A549 (cell line): ENCODE measurements at regions not wholly inside any gene's neighbourhood (a gene's known extent, or its start where the extent isn't known, plus 50 kb on each side); places are given as distances from the start of the nearest gene placed in this dataset.

Experiments
- ATAC-seq, 2 experiments: fragments of 200-7000 bp in 1 of 2; fragments of >200 bp in 1 of 2; cut with Nextera tagmentation in 1 of 2; cut with Tn5 transposase in 1 of 2; 3 replicates each; pipeline versions ENCODE4 v1.8.0 to v1.9.1; 2018 to 2020; ENCODE audit warnings: mild to moderate bottlenecking in 1 of 2, moderate library complexity in 1 of 2
- CTCF ChIA-PET: fragments of 300-600 bp; sonication (Branson Sonifier 250); formaldehyde crosslinking; extraction: SDS; loops from one replicate; lab custom pipeline; 2021; ENCODE audit warnings: antibody characterized with exemption, inconsistent platforms; lab: Yijun Ruan, JAX
- POLR2A ChIA-PET: fragments of 350-600 bp; formaldehyde crosslinking; extraction: SDS; loops from one replicate; lab custom pipeline; 2021; ENCODE audit warnings: antibody characterized with exemption, inconsistent platforms; lab: Yijun Ruan, JAX
- DNase-seq, 2 experiments: peaks; one replicate each; pipeline versions ENCODE4 v3.0.0 to v3.0.0-alpha.2; 2011 to 2016; ENCODE audit warnings: low read depth in 1 of 2, low spot score in 1 of 2
- FAIRE-seq: peaks from 2 replicates; lab custom pipeline; 2011; peaks lifted over from hg19 to GRCh38; lab: Jason Lieb, UNC
- H3K27ac ChIP-seq, 2 experiments: fragments of >200 bp; sonication (Bioruptor Twin); formaldehyde crosslinking; 3 replicates each; pipeline ENCODE4 v1.5.1; 2016 to 2017
- H3K4me1 ChIP-seq: fragments of >200 bp; sonication (Bioruptor Twin); formaldehyde crosslinking; 3 replicates; pipeline ENCODE4 v1.6.1; 2016
- H3K4me2 ChIP-seq: fragments of >200 bp; sonication (Bioruptor Twin); formaldehyde crosslinking; 3 replicates; pipeline ENCODE4 v1.6.1; 2016
- H3K4me3 ChIP-seq: fragments of >200 bp; sonication (Bioruptor Twin); formaldehyde crosslinking; 3 replicates; pipeline ENCODE4 v1.5.1; 2016
- H3K9me3 ChIP-seq: fragments of >200 bp; sonication (Bioruptor Twin); formaldehyde crosslinking; 3 replicates; pipeline ENCODE4 v1.6.1; 2016
- ATOH8 ChIP-seq: fragments of 250-450 bp; sonication (Bioruptor Pico); IDR thresholded peaks from 2 replicates; pipeline ENCODE4 v1.5.0; 2020; ENCODE audit warnings: low read depth, mild to moderate bottlenecking, moderate library complexity
- BHLHE40 ChIP-seq: IDR thresholded peaks from 2 replicates; pipeline ENCODE4 v1.6.1; 2012; ENCODE audit warnings: low read depth, low read length, inconsistent platforms
- CEBPB ChIP-seq, 2 experiments: fragments of >200 bp in 1 of 2; sonication (Bioruptor Twin) in 1 of 2; formaldehyde crosslinking in 1 of 2; IDR thresholded peaks; 2 replicates each; pipeline ENCODE4 v1.6.1; 2012 to 2016
- CTCF ChIP-seq: fragments of >200 bp; sonication (Bioruptor Twin); formaldehyde crosslinking; IDR thresholded peaks from 3 replicates; pipeline ENCODE4 v1.5.1; 2016
- EHMT2 ChIP-seq: fragments of 200-600 bp; sonication (generic); IDR thresholded peaks from 2 replicates; pipeline ENCODE4 v1.6.1; 2016; ENCODE audit warnings: antibody characterized with exemption, low read depth, mild to moderate bottlenecking, moderate library complexity
- EP300 ChIP-seq, 2 experiments: fragments of >200 bp; sonication (Bioruptor Twin); formaldehyde crosslinking; IDR thresholded peaks; 2 replicates in 1 of 2; 3 replicates in 1 of 2; pipeline ENCODE4 v1.6.1; 2016 to 2017
- HOXA7 ChIP-seq: fragments of 250-450 bp; sonication (Bioruptor Pico); IDR thresholded peaks from 2 replicates; pipeline ENCODE4 v1.5.0; 2020; ENCODE audit warnings: mild to moderate bottlenecking, moderate library complexity
- HOXB13 ChIP-seq: fragments of 250-450 bp; sonication (Bioruptor Pico); IDR thresholded peaks from 2 replicates; pipeline ENCODE4 v1.5.0; 2020; ENCODE audit warnings: low read depth, mild to moderate bottlenecking, moderate library complexity
- MAFK ChIP-seq: fragments of 450-650 bp; IDR thresholded peaks from 2 replicates; pipeline ENCODE4 v1.6.1; 2014; ENCODE audit not compliant: partially characterized antibody
- MAX ChIP-seq: IDR thresholded peaks from 2 replicates; pipeline ENCODE4 v1.6.1; 2012
- MAZ ChIP-seq: fragments of 150-350 bp; IDR thresholded peaks from 2 replicates; pipeline ENCODE4 v1.6.1; 2014; ENCODE audit warnings: antibody characterized with exemption, low read depth, low read length, borderline replicate concordance
- MYC ChIP-seq: IDR thresholded peaks from 2 replicates; pipeline ENCODE4 v1.6.1; 2012; ENCODE audit warnings: mild to moderate bottlenecking, inconsistent platforms, low read length, improper control_type of control experiment, borderline replicate concordance
- NFE2L2 ChIP-seq: fragments of 150-350 bp; conservative IDR thresholded peaks from 2 replicates; pipeline ENCODE4 v1.6.1; 2014; ENCODE audit warnings: low read length
- NPAS2 ChIP-seq: fragments of 250-450 bp; sonication (Bioruptor Pico); IDR thresholded peaks from 2 replicates; pipeline ENCODE4 v1.8.0; 2022; ENCODE audit warnings: mild to moderate bottlenecking, moderate library complexity, borderline replicate concordance
- POLR2A ChIP-seq: IDR thresholded peaks from 2 replicates; pipeline ENCODE4 v1.6.1; 2012; ENCODE audit warnings: mild to moderate bottlenecking, low read length
- POLR2AphosphoS2 ChIP-seq: conservative IDR thresholded peaks from 2 replicates; pipeline ENCODE4 v1.6.1; 2012; ENCODE audit warnings: low read length, improper control_type of control experiment, inconsistent platforms
- RARB ChIP-seq: fragments of 250-450 bp; sonication (Bioruptor Pico); IDR thresholded peaks from 2 replicates; pipeline ENCODE4 v1.8.0; 2021; ENCODE audit warnings: mild to moderate bottlenecking, moderate library complexity
- RCOR1 ChIP-seq: fragments of 150-350 bp; IDR thresholded peaks from 2 replicates; pipeline ENCODE4 v1.6.1; 2014; ENCODE audit warnings: antibody characterized with exemption, low read length, low read depth
- RFX5 ChIP-seq: fragments of 450-650 bp; IDR thresholded peaks from 2 replicates; pipeline ENCODE4 v1.7.1; 2014; ENCODE audit warnings: antibody characterized with exemption, mild to moderate bottlenecking, moderate library complexity
- RNF2 ChIP-seq: fragments of 200-600 bp; sonication (generic); IDR thresholded peaks from 2 replicates; pipeline ENCODE4 v1.6.1; 2016; ENCODE audit warnings: low read depth, mild to moderate bottlenecking, antibody characterized with exemption, moderate library complexity, borderline replicate concordance
- SREBF2 ChIP-seq: fragments of 450-650 bp; IDR thresholded peaks from 2 replicates; pipeline ENCODE4 v1.6.1; 2014; ENCODE audit warnings: mild to moderate bottlenecking, moderate library complexity
- TP53 ChIP-seq: fragments of 250-450 bp; sonication (Bioruptor Pico); IDR thresholded peaks from 2 replicates; pipeline ENCODE4 v1.5.0; 2021; ENCODE audit warnings: mild to moderate bottlenecking, moderate library complexity
- USF2 ChIP-seq: fragments of 450-650 bp; IDR thresholded peaks from 2 replicates; pipeline ENCODE4 v1.6.1; 2014; ENCODE audit warnings: antibody characterized with exemption
- ZC3H11A ChIP-seq: fragments of 450-650 bp; IDR thresholded peaks from 2 replicates; pipeline ENCODE4 v1.6.1; 2014; ENCODE audit warnings: antibody characterized with exemption, mild to moderate bottlenecking
- ZSCAN20 ChIP-seq: fragments of 250-450 bp; sonication (Bioruptor Pico); IDR thresholded peaks from 2 replicates; pipeline ENCODE4 v1.8.0; 2022; ENCODE audit warnings: mild to moderate bottlenecking, moderate library complexity
- WGBS: methylation state at CpG from one replicate; pipeline ENCODE4 v1.1.6; 2017; ENCODE audit errors: missing lambda C conversion rate; 5-methylcytosine and 5-hydroxymethylcytosine counted together

GRCh38 chr13:80177327-80177726 is 163.6 kb downstream of the SPRY2 start (continued):
- no peak for TF ChIP-seq ZC3H11A
- TF ChIP-seq, all 56 proteins: peak for 0

GRCh38 chr13:80173224-80173623 is 167.7 kb downstream of the SPRY2 start:
- DNase-seq, result no peak
- no peaks in the 10 kb centered on the region for H3K9me3 ChIP-seq
- H3K4me1 ChIP-seq, result no peaks in the 10 kb centered on the region
- CTCF ChIA-PET, result no interaction called here
- WGBS, result 25% methylated on average over 2 of the region's 2 CpGs
- no peak overlapping the region for H3K4me3 ChIP-seq
- no peak for TF ChIP-seq USF2
- TF ChIP-seq MYC, result no peak
- TF ChIP-seq BHLHE40, result no peak
- no peak for TF ChIP-seq MAX
- no peak for TF ChIP-seq RNF2
- TF ChIP-seq RCOR1, result no peak
- no peak for TF ChIP-seq HOXB13 (CRISPR knock-in tag)
- TF ChIP-seq ZSCAN20 (CRISPR knock-in tag), result no peak
- no peak for TF ChIP-seq MAFK
- TF ChIP-seq ZC3H11A, result no peak
- no peak for TF ChIP-seq RFX5
- TF ChIP-seq NPAS2 (CRISPR knock-in tag), result no peak
- no peak for TF ChIP-seq HOXA7 (CRISPR knock-in tag)
- no peak overlapping the region for H3K4me2 ChIP-seq
- POLR2A ChIA-PET, result no interaction called here
- FAIRE-seq, result no peak
- no peak overlapping the region for H3K27ac ChIP-seq
- ATAC-seq, result no peak

- TF ChIP-seq EP300 (IDR thresholded peaks at IDR 0.05) (no peak), MAZ (no peak), CTCF (no peak), POLR2AphosphoS2 (no peak), MYC (no peak), NFE2L2 (no peak), SREBF2 (no peak), ATOH8 (CRISPR knock-in tag) (no peak), EHMT2 (no peak), TP53 (no peak), POLR2A (no peak), CEBPB (IDR thresholded peaks at IDR 0.05) (no peak), RARB (no peak)
- TF ChIP-seq, all 56 proteins: peak for 0
- Histone ChIP-seq H3K4me3 (no peak overlapping the region), H3K4me1 (no peaks in the 10 kb centered on the region), H3K4me2 (no peak overlapping the region), H3K27ac (no peak overlapping the region), H3K9me3 (no peaks in the 10 kb centered on the region)
- DNase-seq (no peak), FAIRE-seq (no peak), ATAC-seq (no peak)
- ChIA-PET CTCF (no interaction called here), POLR2A (no interaction called here)
- WGBS, result 72% methylated on average over 4 of the region's 4 CpGs
These were observed 169.8 kb downstream of the SPRY2 start for GRCh38 chr13:80171096-80171495.
